IPS-20b (cell line): ENCODE measurements at regions not wholly inside any gene's neighbourhood (a gene's known extent, or its start where the extent isn't known, plus 50 kb on each side); places are given as distances from the start of the nearest gene placed in this dataset.

ENCODE experiments used
- H3K27ac ChIP-seq: one replicate; pipeline ENCODE4 v1.5.1; 2013; ENCODE audit warnings: low read length
- H3K27me3 ChIP-seq: 2 replicates; pipeline ENCODE4 v1.6.1; 2013; ENCODE audit warnings: mild to moderate bottlenecking, low read length, inconsistent platforms; ENCODE audit not compliant: insufficient read depth
- H3K36me3 ChIP-seq: 2 replicates; pipeline ENCODE4 v1.6.1; 2013; ENCODE audit warnings: low read depth, mild to moderate bottlenecking, inconsistent platforms, low read length, moderate library complexity; ENCODE audit not compliant: insufficient read depth
- H3K4me1 ChIP-seq: 2 replicates; pipeline ENCODE4 v1.6.1; 2013; ENCODE audit warnings: mild to moderate bottlenecking, control low read depth, inconsistent platforms, low read length, moderate library complexity; ENCODE audit not compliant: insufficient read depth
- H3K4me3 ChIP-seq: 2 replicates; pipeline ENCODE4 v1.5.1; 2013; ENCODE audit warnings: mild to moderate bottlenecking, low read length, inconsistent platforms
- H3K9ac ChIP-seq: 2 replicates; pipeline ENCODE4 v1.6.1; 2013; ENCODE audit warnings: low read depth, mild to moderate bottlenecking, inconsistent platforms, low read length, moderate library complexity
- H3K9me3 ChIP-seq: 2 replicates; pipeline ENCODE4 v1.6.1; 2013; ENCODE audit warnings: mild to moderate bottlenecking, low read depth, low read length, inconsistent platforms; ENCODE audit not compliant: insufficient read depth

DNA sequence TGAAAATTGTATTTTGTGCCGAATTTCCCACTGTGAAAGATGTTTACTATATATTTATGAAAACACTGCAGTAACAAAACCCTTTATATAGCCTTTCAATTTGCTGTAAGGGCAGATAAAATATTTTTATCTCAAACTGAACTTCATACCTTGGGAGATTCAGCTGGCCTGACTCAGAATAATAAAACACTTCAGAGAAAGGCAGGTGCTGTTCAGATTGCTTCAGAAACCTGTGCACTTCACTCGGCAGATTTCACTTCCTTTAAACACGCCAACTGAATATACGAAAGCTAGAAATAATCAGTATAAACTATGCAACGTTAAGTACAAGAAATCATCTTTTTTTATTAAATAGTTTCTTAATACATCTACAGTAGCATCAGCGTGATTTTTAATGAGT, 839.1 kb upstream of the RBFOX1 start:
- Histone ChIP-seq H3K27me3 (no peaks in the 10 kb centered on the region), H3K27ac (no peak overlapping the region), H3K9ac (no peak overlapping the region), H3K9me3 (no peaks in the 10 kb centered on the region), H3K4me1 (no peaks in the 10 kb centered on the region; the same call in 1 of the 2 replicates), H3K4me3 (no peak overlapping the region), H3K36me3 (no peaks in the 10 kb centered on the region)

DNA sequence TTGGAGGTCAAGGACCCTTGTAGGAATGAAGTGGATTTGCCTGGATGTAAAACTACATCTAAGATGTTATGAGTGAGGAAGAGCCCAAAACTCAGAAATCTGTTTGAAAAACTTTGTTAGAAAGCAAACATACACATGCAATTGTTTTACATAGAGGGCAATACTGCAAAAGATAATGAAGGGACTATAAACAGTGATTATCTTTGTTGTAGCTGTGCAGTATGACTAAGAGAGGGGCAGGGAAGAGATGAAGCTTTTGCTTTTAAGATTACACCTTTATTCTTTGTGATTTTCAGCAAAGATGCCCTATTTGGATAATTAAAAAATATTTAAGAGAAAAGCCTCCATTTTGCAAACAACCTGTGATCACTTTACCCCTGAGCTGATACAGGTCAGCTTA, 839.9 kb upstream of the RBFOX1 start:
- no peaks in the 10 kb centered on the region for H3K9me3 ChIP-seq
- H3K36me3 ChIP-seq: no peaks in the 10 kb centered on the region
- no peak overlapping the region for H3K9ac ChIP-seq
- no peaks in the 10 kb centered on the region; the same call in 1 of the 2 replicates for H3K4me1 ChIP-seq
- no peaks in the 10 kb centered on the region for H3K27me3 ChIP-seq
- H3K27ac ChIP-seq: no peak overlapping the region
- H3K4me3 ChIP-seq: no peak overlapping the region

- Histone ChIP-seq H3K36me3 (no peaks in the 10 kb centered on the region), H3K27me3 (peaks cover 34% of the 10 kb centered on the region), H3K9me3 (no peaks in the 10 kb centered on the region), H3K9ac (no peak overlapping the region), H3K27ac (no peak overlapping the region), H3K4me3 (no peak overlapping the region), H3K4me1 (no peaks in the 10 kb centered on the region)
Observed at GRCh38 chr16:6484935-6485334, 847.7 kb upstream of the RBFOX1 start.

- peak overlapping the region; percentile 75 for H3K4me3 ChIP-seq
- H3K9ac ChIP-seq: no peak overlapping the region
- H3K4me1 ChIP-seq: no peaks in the 10 kb centered on the region
- H3K9me3 ChIP-seq: no peaks in the 10 kb centered on the region
- H3K27me3 ChIP-seq: peaks cover 34% of the 10 kb centered on the region
- no peak overlapping the region for H3K27ac ChIP-seq
- H3K36me3 ChIP-seq: no peaks in the 10 kb centered on the region
Observed at GRCh38 chr16:6484081-6484480, 848.6 kb upstream of the RBFOX1 start.

DNA sequence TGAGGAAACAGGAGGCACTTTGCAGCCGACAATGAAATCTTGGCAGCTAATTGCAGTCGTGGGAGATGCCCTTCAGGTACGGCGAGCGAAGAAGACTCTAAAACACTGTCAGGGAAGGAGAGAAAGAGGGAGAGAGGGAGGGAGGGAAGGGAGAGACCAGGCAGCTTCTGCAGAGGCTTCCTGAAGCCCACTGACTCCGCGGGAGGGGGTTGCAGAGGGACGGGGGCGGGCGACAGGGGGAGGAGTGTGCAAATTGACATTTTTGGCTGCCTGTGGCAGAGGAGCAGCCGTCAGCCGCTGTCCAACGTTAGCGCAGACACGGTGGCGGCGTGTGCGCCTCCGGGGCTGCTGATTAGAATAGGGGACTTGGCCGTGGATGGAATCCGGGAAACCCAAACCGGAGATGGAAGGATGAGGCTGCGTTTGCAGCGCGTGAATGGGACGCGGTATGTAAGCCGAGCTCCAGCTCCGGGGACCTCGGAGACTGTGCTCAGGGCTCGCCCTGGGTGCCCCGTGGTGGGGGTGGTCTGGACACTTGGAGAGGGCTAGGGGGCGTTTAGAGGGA, 849.1 kb upstream of the RBFOX1 start:
- no peak overlapping the region for H3K9ac ChIP-seq
- H3K27me3 ChIP-seq: peaks cover 34% of the 10 kb centered on the region

DNA sequence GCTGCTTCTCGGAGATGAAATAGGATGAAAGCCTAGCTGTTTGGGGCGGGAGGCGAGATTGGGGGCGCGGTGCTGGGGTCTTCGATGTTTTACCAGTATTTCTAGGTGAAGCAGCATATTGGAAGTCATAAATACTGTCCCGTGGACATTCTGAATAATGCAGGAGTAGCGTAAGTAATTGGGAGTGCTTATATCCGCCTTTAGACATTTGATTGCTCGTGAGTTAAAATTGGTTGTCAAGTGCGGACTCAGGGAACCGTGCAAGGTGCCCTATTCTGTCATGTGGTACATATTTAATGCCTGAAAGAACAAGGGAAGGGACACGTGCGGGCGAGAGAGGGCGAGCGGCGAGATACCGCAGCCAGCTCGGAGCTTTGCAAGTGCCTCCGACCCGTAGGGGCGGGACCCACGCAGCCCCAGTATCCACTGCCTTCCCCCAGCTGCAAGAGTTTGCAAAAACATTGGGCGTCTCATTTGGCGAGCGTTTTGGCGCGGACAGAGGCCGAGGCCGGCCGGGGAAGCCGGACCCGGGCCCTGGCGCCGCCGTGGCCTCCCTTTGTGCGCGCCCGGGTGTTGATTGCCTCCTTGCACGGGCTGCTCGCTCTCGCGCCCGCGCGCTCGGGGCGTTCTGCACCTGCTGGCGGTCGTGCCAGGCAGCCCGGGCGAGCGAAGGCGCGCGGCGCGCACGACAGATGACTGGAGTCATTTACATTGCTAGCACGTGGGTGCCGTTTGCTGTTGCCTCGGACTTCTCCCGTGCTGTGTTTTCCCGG, 849.8 kb upstream of the RBFOX1 start:
- Histone ChIP-seq H3K27me3 (peaks cover 34% of the 10 kb centered on the region), H3K9me3 (no peaks in the 10 kb centered on the region), H3K9ac (no peak overlapping the region), H3K4me3 (peak overlapping the region; percentile 75; the same call in 1 of the 2 replicates), H3K36me3 (no peaks in the 10 kb centered on the region), H3K27ac (no peak overlapping the region), H3K4me1 (no peaks in the 10 kb centered on the region)

More for the DNA sequence above, 849.1 kb upstream of the RBFOX1 start:
- Histone ChIP-seq H3K36me3 (no peaks in the 10 kb centered on the region), H3K9me3 (no peaks in the 10 kb centered on the region), H3K4me3 (peak overlapping the region; percentile 75), H3K27ac (no peak overlapping the region), H3K4me1 (no peaks in the 10 kb centered on the region)

GRCh38 chr16:6481894-6482293, 850.8 kb upstream of the RBFOX1 start:
- Histone ChIP-seq H3K9me3 (no peaks in the 10 kb centered on the region), H3K4me3 (no peak overlapping the region), H3K27me3 (peaks cover 34% of the 10 kb centered on the region), H3K9ac (no peak overlapping the region), H3K27ac (no peak overlapping the region), H3K36me3 (no peaks in the 10 kb centered on the region), H3K4me1 (no peaks in the 10 kb centered on the region)

- H3K9me3 ChIP-seq: no peaks in the 10 kb centered on the region
- no peaks in the 10 kb centered on the region for H3K4me1 ChIP-seq
- no peaks in the 10 kb centered on the region for H3K36me3 ChIP-seq
- no peak overlapping the region for H3K27ac ChIP-seq
- H3K9ac ChIP-seq: no peak overlapping the region
- no peak overlapping the region for H3K4me3 ChIP-seq
- H3K27me3 ChIP-seq: no peaks in the 10 kb centered on the region
Observed at GRCh38 chr16:6453742-6454141, 878.9 kb upstream of the RBFOX1 start.

DNA sequence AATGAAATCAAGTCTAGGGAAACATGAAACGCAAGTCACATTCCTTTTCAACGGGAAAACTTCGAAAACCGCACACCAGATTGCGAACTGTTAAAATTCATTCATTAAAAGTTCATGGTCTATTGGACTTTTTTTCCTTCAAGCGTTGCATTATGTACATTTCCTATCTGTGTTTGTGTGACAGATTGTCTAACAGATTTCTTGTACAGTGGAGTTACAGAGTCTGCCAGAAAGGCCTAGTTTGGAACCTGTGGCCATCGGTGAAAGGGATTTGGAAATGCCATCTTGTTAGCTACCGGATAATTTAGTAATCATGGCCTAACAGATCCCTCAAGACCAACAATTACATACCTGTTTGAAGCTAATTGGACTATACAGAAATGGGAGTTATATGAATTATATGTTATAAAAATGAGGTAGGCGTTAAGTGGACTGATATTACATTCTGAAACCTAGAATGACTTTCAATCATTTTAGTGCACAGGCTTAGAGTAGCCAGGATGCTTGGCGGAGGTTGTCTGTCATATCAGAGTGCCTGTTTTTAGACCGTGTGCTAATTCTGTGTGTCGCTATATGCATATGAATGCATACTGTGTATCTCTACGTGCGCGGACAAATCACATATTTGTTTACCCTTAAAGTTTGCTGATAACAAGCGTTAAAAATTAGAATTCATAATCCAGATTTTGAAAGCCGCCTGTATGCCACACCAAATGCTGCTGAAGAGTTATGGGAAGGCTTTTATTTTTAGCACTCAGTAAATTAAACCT, 885.4 kb upstream of the RBFOX1 start:
- Histone ChIP-seq H3K4me1 (peaks cover 3% of the 10 kb centered on the region; the same call in 1 of the 2 replicates), H3K9ac (no peak overlapping the region), H3K36me3 (no peaks in the 10 kb centered on the region), H3K27me3 (no peaks in the 10 kb centered on the region), H3K27ac (no peak overlapping the region), H3K9me3 (no peaks in the 10 kb centered on the region; the same call in 1 of the 2 replicates), H3K4me3 (no peak overlapping the region)

GRCh38 chr16:6446370-6446769, 886.3 kb upstream of the RBFOX1 start:
- Histone ChIP-seq H3K27me3 (no peaks in the 10 kb centered on the region), H3K9ac (no peak overlapping the region), H3K4me1 (peaks cover 3% of the 10 kb centered on the region; the same call in 1 of the 2 replicates), H3K4me3 (no peak overlapping the region), H3K9me3 (no peaks in the 10 kb centered on the region; the same call in 1 of the 2 replicates), H3K27ac (no peak overlapping the region), H3K36me3 (no peaks in the 10 kb centered on the region)

DNA sequence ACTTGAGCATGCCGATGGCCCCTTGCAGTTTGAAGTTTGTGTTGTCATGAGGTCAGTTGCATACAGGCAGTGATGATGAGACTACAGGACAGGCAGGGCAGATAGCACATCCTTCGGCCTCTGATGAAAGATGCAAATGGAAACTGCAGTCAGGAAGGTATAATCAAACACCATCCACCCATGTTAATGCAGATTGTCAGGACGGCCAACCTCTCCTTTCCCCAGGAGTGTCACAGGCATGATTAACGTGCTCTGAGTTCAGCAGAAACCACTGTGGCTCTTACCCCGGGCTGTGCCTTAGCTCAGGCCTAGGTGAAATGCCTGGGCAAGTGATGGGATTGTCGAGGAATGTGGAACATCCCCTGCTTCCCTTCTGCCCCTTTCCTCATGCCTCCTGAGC, 893.5 kb upstream of the RBFOX1 start:
- no peaks in the 10 kb centered on the region; the same call in 1 of the 2 replicates for H3K9me3 ChIP-seq
- no peaks in the 10 kb centered on the region for H3K36me3 ChIP-seq
- no peaks in the 10 kb centered on the region for H3K27me3 ChIP-seq
- H3K9ac ChIP-seq: no peak overlapping the region
- H3K27ac ChIP-seq: no peak overlapping the region
- peaks cover 3% of the 10 kb centered on the region; the same call in 1 of the 2 replicates for H3K4me1 ChIP-seq
- H3K4me3 ChIP-seq: no peak overlapping the region
